ENCODE measurements at regions not wholly inside any gene's neighbourhood (a gene's known extent, or its start where the extent isn't known, plus 50 kb on each side); places are given as distances from the start of the nearest gene placed in this dataset.
"Not testable (repeated sequence)": the region's sequence is repeated elsewhere in the genome, so short reads cannot be mapped to it uniquely, and the experiment has no call there.

GRCh38 chr2:136327162-136327852, 209.4 kb upstream of the CXCR4 start:
- DNase-seq (ENCODE audit: low read depth), result peak; percentile 49

- no peak for DNase-seq (ENCODE audit: low read depth)
These were observed 207.9 kb upstream of the CXCR4 start for GRCh38 chr2:136325844-136326331.

GRCh38 chr2:136324966-136325365, 207.0 kb upstream of the CXCR4 start:
- no peak for DNase-seq (ENCODE audit: low read depth)

GRCh38 chr2:136323935-136324334, 206.0 kb upstream of the CXCR4 start:
- no peak for DNase-seq (ENCODE audit: low read depth)

DNA sequence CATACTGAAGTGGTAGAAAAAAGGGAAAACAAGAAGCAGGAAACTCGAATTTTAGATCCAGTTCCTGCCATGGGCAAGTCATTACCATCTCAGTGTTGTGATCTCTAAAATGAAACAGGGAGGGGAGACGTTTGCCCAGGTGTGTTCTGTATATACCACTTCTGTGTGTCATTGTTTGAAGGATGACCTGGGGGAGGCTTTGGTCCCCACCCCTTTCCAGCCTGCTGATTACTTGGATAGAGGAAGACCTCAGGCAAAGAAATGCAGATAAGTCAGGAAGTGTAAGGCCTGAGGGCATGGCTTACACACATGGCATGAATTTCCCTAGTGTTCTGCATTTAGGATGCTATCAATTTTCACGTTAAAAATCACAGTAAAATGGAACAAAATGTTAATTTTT, 205.2 kb upstream of the CXCR4 start:
- no peak for DNase-seq (ENCODE audit: low read depth)

- no peak for DNase-seq (ENCODE audit: low read depth)
These were observed 204.5 kb upstream of the CXCR4 start for GRCh38 chr2:136322428-136322827.

GRCh38 chr2:136319651-136320050, 201.7 kb upstream of the CXCR4 start:
- no peak for DNase-seq (ENCODE audit: low read depth)

GRCh38 chr2:136319237-136319636, 201.3 kb upstream of the CXCR4 start:
- no peak for DNase-seq (ENCODE audit: low read depth)

GRCh38 chr2:136314240-136314639, 196.3 kb upstream of the CXCR4 start:
- no peak for DNase-seq (ENCODE audit: low read depth)

DNA sequence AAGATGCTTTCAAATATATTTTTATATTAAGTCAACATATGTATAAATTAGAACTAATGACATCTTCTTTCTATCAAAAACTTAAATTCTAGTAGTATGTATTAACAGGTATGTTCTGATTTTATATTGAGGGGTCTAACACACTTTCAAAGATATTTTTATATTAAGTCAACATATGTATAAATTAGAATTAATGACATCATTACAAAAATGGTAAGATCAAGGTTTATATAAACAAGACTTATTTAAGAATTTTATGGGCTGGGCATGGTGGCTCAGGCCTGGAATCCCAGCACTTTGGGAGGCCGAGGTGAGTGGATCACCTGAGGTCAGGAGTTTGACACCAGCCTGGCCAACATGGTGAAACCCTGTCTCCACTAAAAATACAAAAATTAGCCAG, 194.6 kb upstream of the CXCR4 start:
- DNase-seq (ENCODE audit: low read depth), result not testable (repeated sequence)

- no peak for DNase-seq (ENCODE audit: low read depth)
These were observed 193.1 kb upstream of the CXCR4 start for GRCh38 chr2:136310797-136311603.

GRCh38 chr2:136310005-136310495, 192.1 kb upstream of the CXCR4 start:
- no peak for DNase-seq (ENCODE audit: low read depth)

DNA sequence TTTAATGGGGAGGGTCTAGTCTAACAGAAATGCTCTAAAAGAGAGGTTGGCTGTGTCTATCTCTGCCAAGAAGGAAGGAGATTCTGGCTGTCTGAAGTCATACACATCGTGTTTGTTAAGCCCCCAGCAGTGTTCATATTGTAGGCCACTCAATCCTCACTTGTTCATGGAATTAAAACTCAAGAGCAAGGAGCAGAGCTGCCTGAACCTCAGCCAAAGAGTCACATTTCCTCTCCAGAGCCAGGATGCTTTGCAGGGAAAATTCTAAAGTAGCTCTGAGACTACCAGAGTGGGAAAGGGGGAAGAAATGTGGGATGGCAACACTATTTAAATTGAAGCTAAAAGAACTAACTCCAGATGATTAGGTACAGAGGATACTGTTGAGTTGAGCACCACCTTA, 190.7 kb upstream of the CXCR4 start:
- no peak for DNase-seq (ENCODE audit: low read depth)

GRCh38 chr2:136306836-136307235, 188.9 kb upstream of the CXCR4 start:
- DNase-seq (ENCODE audit: low read depth), result no peak

DNA sequence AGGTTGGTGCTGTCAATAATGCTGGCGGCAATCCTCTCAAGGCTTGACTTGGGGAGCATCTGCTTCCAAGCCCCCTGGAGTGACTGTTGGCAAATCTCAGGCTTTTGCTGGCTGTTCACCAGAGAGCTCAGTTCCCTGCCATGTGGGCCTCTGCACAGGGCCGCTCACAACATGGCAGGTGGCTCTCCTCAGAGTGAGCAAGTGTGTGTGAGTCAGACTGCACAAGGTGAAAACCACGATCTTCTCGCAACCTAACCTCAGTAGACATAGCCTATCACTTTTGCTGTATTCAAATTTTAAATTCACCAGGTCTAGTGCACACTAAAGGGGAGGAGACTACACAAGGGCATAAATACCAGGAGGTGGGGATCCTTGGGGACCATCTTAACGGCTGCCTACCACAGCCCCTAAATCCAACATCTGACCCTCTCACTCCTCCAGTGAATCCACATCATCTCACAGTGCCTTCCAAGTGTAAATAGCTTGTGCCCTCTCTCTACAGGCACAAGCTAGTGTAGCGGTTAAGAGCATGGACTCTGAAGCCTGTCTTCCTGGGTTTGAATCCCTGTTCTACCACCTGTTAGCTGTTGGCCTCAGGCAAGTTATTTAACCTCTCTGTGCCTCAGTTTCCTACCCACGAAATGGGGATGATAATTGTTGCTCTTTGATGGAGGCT, 187.7 kb upstream of the CXCR4 start:
- no peak for DNase-seq (ENCODE audit: low read depth)

- DNase-seq (ENCODE audit: low read depth), result no peak
These were observed 183.1 kb upstream of the CXCR4 start for GRCh38 chr2:136301006-136301405.

DNA sequence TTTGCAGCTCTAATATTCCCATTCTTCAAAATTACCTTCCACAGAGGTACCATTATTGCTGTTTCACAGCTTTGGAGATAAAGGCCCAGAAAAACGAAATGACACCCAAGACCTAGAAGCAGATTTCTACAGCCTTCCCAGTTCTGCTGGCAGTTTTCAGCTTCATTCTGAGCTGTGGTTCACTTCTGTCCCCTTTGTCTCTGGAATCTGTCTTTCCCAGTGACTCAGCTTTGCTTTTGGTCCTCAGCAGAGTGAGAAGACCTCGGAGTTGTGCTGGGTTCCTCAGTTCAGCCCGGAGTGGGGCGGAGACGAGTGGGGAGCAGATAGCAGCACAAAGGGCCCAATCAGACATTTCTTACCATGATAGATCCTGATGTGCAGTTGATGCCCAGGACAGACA, 180.7 kb upstream of the CXCR4 start:
- DNase-seq (ENCODE audit: low read depth), result no peak

- DNase-seq (ENCODE audit: low read depth), result no peak
These were observed 180.0 kb upstream of the CXCR4 start for GRCh38 chr2:136297994-136298393.

GRCh38 chr2:136297312-136297711, 179.4 kb upstream of the CXCR4 start:
- no peak for DNase-seq (ENCODE audit: low read depth)

GRCh38 chr2:136295168-136295567, 177.2 kb upstream of the CXCR4 start:
- no peak for DNase-seq (ENCODE audit: low read depth)

DNA sequence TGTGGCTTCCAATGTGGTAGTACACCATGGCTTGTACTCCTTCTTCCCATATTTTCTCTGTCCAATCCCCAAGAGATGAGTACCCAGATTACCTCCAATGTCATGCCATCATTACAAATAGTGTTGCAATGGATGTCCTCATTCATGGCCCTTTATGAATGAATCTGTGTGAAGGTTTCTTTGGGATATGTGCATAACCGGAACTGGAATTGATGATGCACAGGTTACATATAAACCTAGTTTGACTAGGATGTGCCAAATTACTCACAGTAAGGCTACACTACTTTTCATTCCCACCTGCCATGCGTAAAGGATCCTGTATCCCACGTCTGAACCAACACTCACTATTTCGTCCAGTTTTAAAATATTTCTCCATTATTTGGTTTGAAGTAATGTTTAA, 173.9 kb upstream of the CXCR4 start:
- DNase-seq (ENCODE audit: low read depth), result no peak

- DNase-seq (ENCODE audit: low read depth), result no peak
These were observed 172.4 kb upstream of the CXCR4 start for GRCh38 chr2:136290326-136290725.

DNA sequence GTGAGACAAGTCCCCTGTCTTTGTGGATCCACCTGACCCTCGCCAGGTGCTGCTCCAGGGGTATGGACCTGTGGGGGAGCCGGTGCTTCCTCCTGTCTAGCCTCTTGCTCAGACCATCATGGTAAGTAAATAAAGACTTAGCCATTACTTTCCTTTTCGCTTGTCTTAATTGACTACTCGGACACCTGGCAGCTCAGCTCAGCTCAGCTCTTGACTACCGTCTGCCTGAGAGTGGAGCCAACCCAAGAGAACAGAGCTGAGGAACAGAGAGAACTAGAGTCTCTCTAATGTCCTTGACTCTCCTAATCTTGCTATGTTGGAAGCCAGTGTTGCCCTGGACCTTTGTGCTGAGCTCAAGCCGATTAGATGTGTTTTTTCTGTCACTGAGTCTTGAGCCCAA, 170.3 kb upstream of the CXCR4 start:
- no peak for DNase-seq (ENCODE audit: low read depth)

Data from RPMI7951 (cell line).